Body of pancreas (tissue), 4 donors: ENCODE measurements at regions not wholly inside any gene's neighbourhood (a gene's known extent, or its start where the extent isn't known, plus 50 kb on each side); places are given as distances from the start of the nearest gene placed in this dataset.
"Not testable (repeated sequence)": the region's sequence is repeated elsewhere in the genome, so short reads cannot be mapped to it uniquely, and the experiment has no call there.

Experiments
- ATAC-seq: fragments of 150-250 bp; one replicate; pipeline ENCODE4 v1.9.1; 2016
- DNase-seq, 4 donors: peaks; one replicate each; pipeline ENCODE4 v3.0.0-alpha.2; 2019
- H3K27ac ChIP-seq, 4 donors: fragments of 200-600 bp; sonication (generic); 1 replicate in 3 of 4; 2 replicates in 1 of 4; pipeline versions ENCODE4 v1.5.1 to v1.6.1; 2016 to 2019; ENCODE audit warnings: mild to moderate bottlenecking in 1 of 4, mixed read lengths in 1 of 4, moderate library complexity in 1 of 4
- H3K27me3 ChIP-seq, 2 donors: fragments of 200-600 bp; sonication (generic); one replicate each; pipeline ENCODE4 v1.6.0; 2016; ENCODE audit warnings: mild to moderate bottlenecking in 1 of 2
- H3K36me3 ChIP-seq, 2 donors: fragments of 200-600 bp; sonication (generic); replicated peaks in 1 of 2; 2 replicates each; pipeline ENCODE4 v1.5.1; 2016; ENCODE audit warnings: low read depth in 2 of 2; ENCODE audit not compliant: insufficient read depth in 1 of 2
- H3K4me1 ChIP-seq: fragments of 200-600 bp; sonication (generic); one replicate; pipeline ENCODE4 v1.6.0; 2016
- H3K4me3 ChIP-seq, 2 donors: fragments of 200-600 bp; sonication (generic); 1 replicate in 1 of 2; 2 replicates in 1 of 2; pipeline ENCODE4 v1.5.1; 2016 to 2019
- H3K9me3 ChIP-seq, 3 donors: fragments of 200-600 bp; sonication (generic); 1 replicate in 2 of 3; 2 replicates in 1 of 3; pipeline ENCODE4 v1.5.1; 2016
- CTCF ChIP-seq, 7 experiments: fragments of 450-650 bp in 4 of 7; fragments of 200-600 bp in 3 of 7; sonication (generic) in 3 of 7; IDR thresholded peaks; one replicate each; pipeline ENCODE4 v1.5.1; 2016 to 2019; ENCODE audit warnings: antibody characterized with exemption in 7 of 7
- POLR2A ChIP-seq, 3 donors: fragments of 450-650 bp; IDR thresholded peaks; one replicate each; pipeline ENCODE4 v1.6.1; 2016; ENCODE audit warnings: antibody characterized with exemption in 3 of 3, mild to moderate bottlenecking in 2 of 3
- WGBS, 2 donors: methylation state at CpG; one replicate each; pipeline ENCODE4 v1.1.5; 2017; 5-methylcytosine and 5-hydroxymethylcytosine counted together
- intact Hi-C: fragments of 100-400 bp; cut with DNase I; formaldehyde crosslinking; loops from one replicate; pipeline ENCODE4 v1.15.1; 2023

GRCh38 chr5:98541641-98542040 lies 231.8 kb upstream of the RGMB start:
- WGBS, 2 donors: 0% methylated on average over 1 of the region's 1 CpG
- DNase-seq (no peak), ATAC-seq (no peak)
- Histone ChIP-seq H3K4me3 (no peak overlapping the region), H3K27me3 (no peaks in the 10 kb centered on the region), H3K4me1 (no peaks in the 10 kb centered on the region), H3K36me3 (no peaks in the 10 kb centered on the region), H3K27ac (no peak overlapping the region), H3K9me3 (peaks cover 0 to 25% (median 0%) of the 10 kb centered on the region in 3 donors)
- intact Hi-C loops: no loop called here
- TF ChIP-seq CTCF (IDR thresholded peaks at IDR 0.05) (no peak), POLR2A (IDR thresholded peaks at IDR 0.05) (no peak)

DNA sequence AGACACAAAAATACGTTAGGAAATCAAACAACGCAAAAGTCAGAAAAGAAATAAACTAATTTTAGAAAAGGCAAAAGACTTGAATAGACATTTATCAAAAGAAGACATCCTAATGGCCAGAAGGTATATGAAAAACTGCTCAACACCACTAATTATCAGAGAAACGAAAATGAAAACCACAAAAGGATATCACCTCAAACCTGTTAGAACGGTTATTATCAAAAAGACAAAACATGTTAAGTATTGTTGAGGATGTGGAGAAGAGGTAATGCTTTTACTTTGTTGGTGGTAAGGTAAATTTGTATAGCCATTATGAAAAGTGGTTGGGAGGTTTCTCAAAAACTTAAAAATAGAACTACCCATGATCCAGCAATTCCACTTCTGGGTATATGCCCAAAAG lies 230.0 kb upstream of the RGMB start:
- whole genome bisulfite sequencing, 2 donors: 68 to 70% methylated on average over 4 of the region's 4 CpGs
- intact Hi-C loops: no loop called here
- Histone ChIP-seq H3K36me3 (no peaks in the 10 kb centered on the region), H3K27me3 (no peaks in the 10 kb centered on the region), H3K4me3 (no peak overlapping the region), H3K27ac (no peak overlapping the region), H3K9me3 (peaks cover 0 to 25% (median 0%) of the 10 kb centered on the region in 3 donors), H3K4me1 (no peaks in the 10 kb centered on the region)
- ATAC-seq (no peak), DNase-seq (no peak)
- no peak for TF ChIP-seq CTCF (IDR thresholded peaks at IDR 0.05)
- no peak for TF ChIP-seq POLR2A (IDR thresholded peaks at IDR 0.05)

DNA sequence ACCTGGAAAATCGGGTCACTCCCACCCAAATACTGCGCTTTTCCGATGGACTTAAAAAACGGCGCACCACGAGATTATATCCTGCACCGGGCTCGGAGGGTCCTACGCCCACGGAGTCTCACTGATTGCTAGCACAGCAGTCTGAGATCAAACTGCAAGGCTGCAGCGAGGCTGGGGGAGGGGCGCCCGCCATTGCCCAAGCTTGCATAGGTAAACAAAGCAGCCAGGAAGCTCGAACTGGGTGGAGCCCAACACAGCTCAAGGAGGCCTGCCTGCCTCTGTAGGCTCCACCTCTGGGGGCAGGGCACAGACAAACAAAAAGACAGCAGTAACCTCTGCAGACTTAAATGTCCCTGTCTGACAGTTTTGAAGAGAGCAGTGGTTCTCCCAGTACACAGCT lies 226.5 kb upstream of the RGMB start:
- DNase-seq, H3K4me3 ChIP-seq, H3K4me1 ChIP-seq, H3K27ac ChIP-seq, ATAC-seq, intact Hi-C loops, H3K27me3 ChIP-seq, H3K36me3 ChIP-seq: not testable (repeated sequence)
- H3K9me3 ChIP-seq: peaks cover 0 to 14% (median 0%) of the 10 kb centered on the region in 3 donors
- 40 to 56% methylated on average over 1 to 12 of the region's 14 CpGs for WGBS, 2 donors

GRCh38 chr5:98556712-98557111 lies 216.8 kb upstream of the RGMB start:
- no peak overlapping the region for H3K27ac ChIP-seq
- H3K36me3 ChIP-seq: no peaks in the 10 kb centered on the region
- H3K4me3 ChIP-seq: no peak overlapping the region
- no peaks in the 10 kb centered on the region for H3K4me1 ChIP-seq
- DNase-seq (no peak), ATAC-seq (no peak)
- TF ChIP-seq POLR2A (IDR thresholded peaks at IDR 0.05) (no peak), CTCF (IDR thresholded peaks at IDR 0.05) (no peak)
- no peaks in the 10 kb centered on the region for H3K27me3 ChIP-seq
- intact Hi-C loops: no loop called here
- 89 to 95% methylated on average over 1 of the region's 1 CpG for WGBS, 2 donors
- H3K9me3 ChIP-seq: no peaks in the 10 kb centered on the region

DNA sequence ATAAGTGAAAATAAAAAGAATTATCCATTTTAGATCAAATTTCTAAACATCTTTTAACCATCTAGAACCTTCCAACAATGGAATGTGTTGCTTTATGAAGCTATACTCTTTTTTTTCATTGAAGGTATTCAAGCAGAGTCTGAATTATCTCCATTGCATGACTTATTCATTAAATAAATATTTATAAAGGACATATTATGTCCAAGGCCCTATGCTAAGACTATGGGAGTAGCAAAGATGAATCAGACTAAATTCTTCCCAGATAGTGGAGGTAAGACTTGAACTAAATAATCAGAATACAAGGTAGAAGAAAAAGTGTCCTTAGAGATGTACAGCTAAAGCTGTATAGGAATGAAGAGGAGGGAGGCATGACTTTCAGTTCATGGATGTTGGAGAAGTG lies 215.5 kb upstream of the RGMB start:
- H3K27ac ChIP-seq: no peak overlapping the region
- intact Hi-C loops: no loop called here
- H3K27me3 ChIP-seq: no peaks in the 10 kb centered on the region
- no peak overlapping the region for H3K4me3 ChIP-seq
- H3K36me3 ChIP-seq: no peaks in the 10 kb centered on the region
- no peaks in the 10 kb centered on the region for H3K9me3 ChIP-seq
- H3K4me1 ChIP-seq: no peaks in the 10 kb centered on the region
- TF ChIP-seq CTCF (IDR thresholded peaks at IDR 0.05): no peak
- TF ChIP-seq POLR2A (IDR thresholded peaks at IDR 0.05): no peak
- DNase-seq (no peak), ATAC-seq (no peak)
